H9 (cell line): ENCODE measurements at regions not wholly inside any gene's neighbourhood (a gene's known extent, or its start where the extent isn't known, plus 50 kb on each side); places are given as distances from the start of the nearest gene placed in this dataset.

Experiments
- DNase-seq: peaks from one replicate; pipeline ENCODE4 v3.0.0-alpha.2; 2017
- H2AFZ ChIP-seq: one replicate; pipeline ENCODE4 v1.6.1; 2013; ENCODE audit warnings: mild to moderate bottlenecking, low read length, control low read depth, moderate library complexity
- H2AK5ac ChIP-seq: 2 replicates; pipeline ENCODE4 v1.6.1; 2013; ENCODE audit warnings: low read length, control low read depth, mixed read lengths; ENCODE audit not compliant: insufficient read length
- H2BK120ac ChIP-seq: one replicate; pipeline ENCODE4 v1.6.1; 2013; ENCODE audit warnings: low read depth, mild to moderate bottlenecking, low read length, control low read depth, inconsistent platforms; ENCODE audit not compliant: poor library complexity, severe bottlenecking
- H2BK12ac ChIP-seq: 2 replicates; pipeline ENCODE4 v1.6.1; 2013; ENCODE audit warnings: low read length, control low read depth, mixed read lengths, low read depth; ENCODE audit not compliant: insufficient read length
- H2BK15ac ChIP-seq: 2 replicates; pipeline ENCODE4 v1.6.1; 2013; ENCODE audit warnings: low read depth, low read length, control low read depth
- H2BK20ac ChIP-seq: one replicate; pipeline ENCODE4 v1.6.1; 2013; ENCODE audit warnings: low read depth, mild to moderate bottlenecking, low read length, control low read depth, inconsistent platforms; ENCODE audit not compliant: poor library complexity, severe bottlenecking
- H2BK5ac ChIP-seq: 2 replicates; pipeline ENCODE4 v1.6.1; 2013; ENCODE audit warnings: low read length, control low read depth, mixed read lengths; ENCODE audit not compliant: insufficient read length
- H3K14ac ChIP-seq: 2 replicates; pipeline ENCODE4 v1.6.1; 2013; ENCODE audit warnings: low read length, control low read depth; ENCODE audit not compliant: insufficient read depth
- H3K18ac ChIP-seq: 2 replicates; pipeline ENCODE4 v1.6.1; 2013; ENCODE audit warnings: low read depth, mild to moderate bottlenecking, mixed read lengths, low read length, control low read depth; ENCODE audit not compliant: insufficient read length
- H3K23ac ChIP-seq: 2 replicates; pipeline ENCODE4 v1.6.1; 2013; ENCODE audit warnings: low read length, control low read depth, mixed read lengths, low read depth; ENCODE audit not compliant: insufficient read length
- H3K23me2 ChIP-seq: 2 replicates; pipeline ENCODE4 v1.6.1; 2013; ENCODE audit warnings: low read depth, mild to moderate bottlenecking, mixed read lengths, low read length, control low read depth; ENCODE audit not compliant: insufficient read length, poor library complexity, severe bottlenecking
- H3K27ac ChIP-seq: 2 replicates; pipeline ENCODE4 v1.5.1; 2013; ENCODE audit warnings: low read length, control low read depth, mixed read lengths, low read depth; ENCODE audit not compliant: insufficient read length
- H3K27me3 ChIP-seq: 2 replicates; pipeline ENCODE4 v1.6.1; 2013; ENCODE audit warnings: low read length, control low read depth, inconsistent platforms; ENCODE audit not compliant: insufficient read depth
- H3K4ac ChIP-seq: 2 replicates; pipeline ENCODE4 v1.6.1; 2013; ENCODE audit warnings: low read depth, mild to moderate bottlenecking, control low read depth, inconsistent platforms, low read length, moderate library complexity
- H3K4me1 ChIP-seq: 2 replicates; pipeline ENCODE4 v1.6.1; 2013; ENCODE audit warnings: low read length, control low read depth, inconsistent platforms; ENCODE audit not compliant: insufficient read depth
- H3K4me2 ChIP-seq: 2 replicates; pipeline ENCODE4 v1.6.1; 2013; ENCODE audit warnings: low read length, control low read depth, mixed read lengths; ENCODE audit not compliant: insufficient read length, insufficient read depth
- H3K56ac ChIP-seq: 2 replicates; pipeline ENCODE4 v1.6.1; 2013; ENCODE audit warnings: low read depth, mild to moderate bottlenecking, mixed read lengths, low read length, control low read depth; ENCODE audit not compliant: insufficient read length
- H3K79me1 ChIP-seq: 2 replicates; pipeline ENCODE4 v1.6.1; 2013; ENCODE audit warnings: low read depth, mild to moderate bottlenecking, moderate library complexity, low read length, control low read depth, inconsistent platforms; ENCODE audit not compliant: insufficient read depth, poor library complexity, severe bottlenecking
- H3K79me2 ChIP-seq: 2 replicates; pipeline ENCODE4 v1.6.1; 2013; ENCODE audit warnings: low read length, control low read depth, inconsistent platforms; ENCODE audit not compliant: insufficient read depth
- H3K9ac ChIP-seq: 2 replicates; pipeline ENCODE4 v1.6.1; 2013; ENCODE audit warnings: low read length, control low read depth, mixed read lengths; ENCODE audit not compliant: insufficient read length; ENCODE audit errors: extremely low read depth
- H3K9me3 ChIP-seq: one replicate; pipeline ENCODE4 v1.6.1; 2013; ENCODE audit warnings: low read depth, low read length, inconsistent platforms; ENCODE audit not compliant: control insufficient read depth
- H3T11ph ChIP-seq: one replicate; pipeline ENCODE4 v1.6.1; 2013; ENCODE audit warnings: mild to moderate bottlenecking, low read length, control low read depth, inconsistent platforms
- H4K20me1 ChIP-seq: one replicate; pipeline ENCODE4 v1.6.1; 2013; ENCODE audit not compliant: control insufficient read depth, insufficient read length, insufficient read depth
- H4K5ac ChIP-seq: 2 replicates; pipeline ENCODE4 v1.6.1; 2013; ENCODE audit warnings: low read depth, mild to moderate bottlenecking, mixed read lengths, low read length, control low read depth; ENCODE audit not compliant: insufficient read length
- H4K8ac ChIP-seq: replicated peaks from 2 replicates; pipeline ENCODE4 v1.6.1; 2013; ENCODE audit warnings: low read length, control low read depth, mixed read lengths, low read depth; ENCODE audit not compliant: insufficient read length
- H4K91ac ChIP-seq: 2 replicates; pipeline ENCODE4 v1.6.1; 2013; ENCODE audit warnings: low read depth, mild to moderate bottlenecking, moderate library complexity, mixed read lengths, low read length, control low read depth; ENCODE audit not compliant: insufficient read length
- H3K27ac Mint-ChIP-seq, 3 experiments: 2 replicates in 2 of 3; 3 replicates in 1 of 3; pipeline ENCODE4 v1.8.0; 2020 to 2021; ENCODE audit warnings: mixed read lengths in 3 of 3, mild to moderate bottlenecking in 1 of 3, moderate library complexity in 1 of 3
- H3K27me3 Mint-ChIP-seq: 2 replicates; pipeline ENCODE4 v1.8.0; 2021; ENCODE audit warnings: low read depth, mild to moderate bottlenecking, moderate library complexity, mixed read lengths
- H3K36me3 Mint-ChIP-seq, 3 experiments: 2 replicates in 2 of 3; 3 replicates in 1 of 3; pipeline ENCODE4 v1.8.0; 2020 to 2021; ENCODE audit warnings: low read depth in 3 of 3, mixed read lengths in 3 of 3; ENCODE audit not compliant: insufficient read depth in 1 of 3
- H3K4me1 Mint-ChIP-seq, 2 experiments: 2 replicates each; pipeline ENCODE4 v1.8.0; 2020; ENCODE audit warnings: mixed read lengths in 2 of 2
- H3K4me3 Mint-ChIP-seq, 2 experiments: 2 replicates in 1 of 2; 3 replicates in 1 of 2; pipeline ENCODE4 v1.8.0; 2020 to 2021; ENCODE audit warnings: mild to moderate bottlenecking in 2 of 2, mixed read lengths in 2 of 2, moderate library complexity in 1 of 2
- H3K9me3 Mint-ChIP-seq, 2 experiments: 2 replicates in 1 of 2; 3 replicates in 1 of 2; pipeline ENCODE4 v1.8.0; 2020; ENCODE audit warnings: mild to moderate bottlenecking in 2 of 2, mixed read lengths in 2 of 2, moderate library complexity in 1 of 2
- WGBS: extraction: QIAGEN DNeasy Blood & Tissue Kit; methylation state at CpG from one replicate; pipeline ENCODE4 v1.1.7; 2013; ENCODE audit warnings: missing lambda C conversion rate, low lambda C conversion rate, mixed read lengths; ENCODE audit not compliant: insufficient read length; ENCODE audit errors: extremely low coverage; 5-methylcytosine and 5-hydroxymethylcytosine counted together
- TF ChIP-seq, protein P1 (sequence below): fragments of 200-600 bp; sonication (generic); conservative IDR thresholded peaks from 3 replicates; pipeline ENCODE4 v1.8.0; 2021; ENCODE audit warnings: antibody characterized with exemption, mild to moderate bottlenecking

DNA sequence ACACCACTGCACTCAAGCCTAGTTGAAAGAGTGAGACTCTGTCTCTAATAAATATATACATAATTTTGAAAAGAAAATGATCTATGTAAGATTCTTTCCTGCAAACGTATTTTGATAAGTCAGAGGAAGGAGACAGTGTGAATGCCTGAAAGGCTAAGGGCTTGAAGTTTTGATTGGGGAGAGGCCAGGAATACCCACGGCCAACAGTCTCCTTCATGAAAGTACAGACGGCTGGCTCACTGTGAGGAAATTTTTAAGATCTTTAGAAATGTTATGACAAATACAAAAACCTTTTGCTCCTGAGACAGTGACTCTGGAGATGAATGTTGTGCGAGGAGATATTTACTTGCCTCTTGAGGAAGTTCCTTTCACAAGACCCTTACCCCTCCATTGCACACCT, 111.4 kb upstream of the KLHL13 start:
- no peak overlapping the region for H3K9ac ChIP-seq
- no peak overlapping the region for H3K4me3 Mint-ChIP-seq
- no peaks in the 10 kb centered on the region for H3K23me2 ChIP-seq
- H3K23ac ChIP-seq, result no peak overlapping the region
- H2BK120ac ChIP-seq, result no peak overlapping the region
- no peak overlapping the region for H2BK5ac ChIP-seq
- no peak overlapping the region for H4K8ac ChIP-seq
- H2BK15ac ChIP-seq, result no peak overlapping the region
- H4K20me1 ChIP-seq, result no peaks in the 10 kb centered on the region
- no peak overlapping the region for H3K4me2 ChIP-seq
- no peaks in the 10 kb centered on the region for H3K79me2 ChIP-seq
- no peaks in the 10 kb centered on the region for H3K36me3 Mint-ChIP-seq
- H4K91ac ChIP-seq, result no peak overlapping the region
- H2BK12ac ChIP-seq, result no peak overlapping the region
- H3K27ac ChIP-seq, result no peak overlapping the region
- H3K14ac ChIP-seq, result no peak overlapping the region
- H3K4me1 ChIP-seq, result no peaks in the 10 kb centered on the region
- H3K27ac Mint-ChIP-seq, result no peak overlapping the region
- H3K4me1 Mint-ChIP-seq, result no peaks in the 10 kb centered on the region
- H3K27me3 ChIP-seq, result no peaks in the 10 kb centered on the region
- H3K27me3 Mint-ChIP-seq, result no peaks in the 10 kb centered on the region; the same call in 1 of the 2 replicates
- H3K4ac ChIP-seq, result no peak overlapping the region
- H2BK20ac ChIP-seq, result no peak overlapping the region
- no peak overlapping the region for H2AFZ ChIP-seq
- no peak overlapping the region for H3T11ph ChIP-seq
- peaks cover 8% of the 10 kb centered on the region for H3K9me3 ChIP-seq
- no peaks in the 10 kb centered on the region for H3K79me1 ChIP-seq
- H3K56ac ChIP-seq, result no peak overlapping the region
- H2AK5ac ChIP-seq, result no peak overlapping the region
- no peak overlapping the region for H4K5ac ChIP-seq
- TF ChIP-seq, protein P1, sequence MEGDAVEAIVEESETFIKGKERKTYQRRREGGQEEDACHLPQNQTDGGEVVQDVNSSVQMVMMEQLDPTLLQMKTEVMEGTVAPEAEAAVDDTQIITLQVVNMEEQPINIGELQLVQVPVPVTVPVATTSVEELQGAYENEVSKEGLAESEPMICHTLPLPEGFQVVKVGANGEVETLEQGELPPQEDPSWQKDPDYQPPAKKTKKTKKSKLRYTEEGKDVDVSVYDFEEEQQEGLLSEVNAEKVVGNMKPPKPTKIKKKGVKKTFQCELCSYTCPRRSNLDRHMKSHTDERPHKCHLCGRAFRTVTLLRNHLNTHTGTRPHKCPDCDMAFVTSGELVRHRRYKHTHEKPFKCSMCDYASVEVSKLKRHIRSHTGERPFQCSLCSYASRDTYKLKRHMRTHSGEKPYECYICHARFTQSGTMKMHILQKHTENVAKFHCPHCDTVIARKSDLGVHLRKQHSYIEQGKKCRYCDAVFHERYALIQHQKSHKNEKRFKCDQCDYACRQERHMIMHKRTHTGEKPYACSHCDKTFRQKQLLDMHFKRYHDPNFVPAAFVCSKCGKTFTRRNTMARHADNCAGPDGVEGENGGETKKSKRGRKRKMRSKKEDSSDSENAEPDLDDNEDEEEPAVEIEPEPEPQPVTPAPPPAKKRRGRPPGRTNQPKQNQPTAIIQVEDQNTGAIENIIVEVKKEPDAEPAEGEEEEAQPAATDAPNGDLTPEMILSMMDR, result no peak
- H3K9me3 Mint-ChIP-seq, result peaks cover 0 to 52% of the 10 kb centered on the region in 2 experiments; a peak in 2 of 5 replicates
- H3K18ac ChIP-seq, result no peak overlapping the region
- DNase-seq, result no peak
- no CpG with 5 or more reads among the region's 4 CpGs for WGBS
